ENCODE measurements at regions not wholly inside any gene's neighbourhood (a gene's known extent, or its start where the extent isn't known, plus 50 kb on each side); places are given as distances from the start of the nearest gene placed in this dataset.

- no peak for TF ChIP-seq SIN3A (IDR thresholded peaks at IDR 0.05; ENCODE audit: borderline replicate concordance, insufficient read depth, low read length)
- no peak for TF ChIP-seq POLR2AphosphoS5 (IDR thresholded peaks at IDR 0.05; ENCODE audit: low read depth, low read length)
These were observed 115.4 kb upstream of the NAV2 start for GRCh38 chr11:19597206-19597605.

Measured in PFSK-1 (cell line).